GM18511 (cell line): ENCODE measurements at regions not wholly inside any gene's neighbourhood (a gene's known extent, or its start where the extent isn't known, plus 50 kb on each side); places are given as distances from the start of the nearest gene placed in this dataset.
"Not testable (repeated sequence)": the region's sequence is repeated elsewhere in the genome, so short reads cannot be mapped to it uniquely, and the experiment has no call there.

ENCODE experiments used
- ATAC-seq: cut with Tn5 transposase; IDR thresholded peaks from one replicate; pipeline ENCODE4 v1.9.1; 2021; ENCODE audit warnings: mild to moderate bottlenecking, moderate library complexity; ENCODE audit not compliant: unreplicated experiment

DNA sequence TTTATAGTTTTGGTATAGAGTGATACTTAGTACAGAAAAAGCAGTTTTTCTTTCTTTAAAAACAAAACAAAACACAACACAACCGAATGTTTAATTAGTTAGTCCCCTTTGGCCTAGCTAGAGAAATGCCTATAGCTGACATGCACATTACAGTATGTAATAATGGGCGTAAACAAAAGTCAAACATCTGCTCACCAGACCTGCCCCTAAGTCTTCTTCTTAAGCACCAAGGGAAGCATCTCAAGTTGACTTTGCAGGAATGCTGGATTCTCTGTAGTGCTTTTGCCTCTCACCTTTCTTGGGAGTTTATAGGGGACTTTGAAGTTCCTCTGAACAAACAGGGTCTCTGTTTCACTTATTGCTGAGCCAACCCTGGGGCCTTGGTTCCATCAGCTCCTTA lies 143.7 kb downstream of the TM2D1 start:
- no peak for ATAC-seq

DNA sequence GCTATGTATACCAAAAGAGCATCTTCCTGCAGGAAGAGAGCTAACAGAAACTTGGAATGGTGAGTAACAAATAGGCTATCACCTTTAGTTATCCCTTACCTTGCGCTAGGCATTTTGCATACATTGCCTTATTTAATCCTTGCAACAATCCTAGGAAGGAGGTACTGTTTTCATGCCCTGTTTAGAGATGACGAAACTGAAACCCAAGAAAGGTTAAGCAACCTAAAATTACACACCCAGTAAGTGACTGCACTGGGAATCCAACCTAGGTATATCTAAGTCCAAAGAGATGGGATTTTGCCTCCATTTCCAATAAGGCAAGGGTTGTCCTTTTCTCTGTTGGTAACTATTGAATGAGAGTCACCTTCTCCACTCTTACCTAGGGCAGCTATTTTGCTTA lies 144.5 kb downstream of the TM2D1 start:
- ATAC-seq = no peak

DNA sequence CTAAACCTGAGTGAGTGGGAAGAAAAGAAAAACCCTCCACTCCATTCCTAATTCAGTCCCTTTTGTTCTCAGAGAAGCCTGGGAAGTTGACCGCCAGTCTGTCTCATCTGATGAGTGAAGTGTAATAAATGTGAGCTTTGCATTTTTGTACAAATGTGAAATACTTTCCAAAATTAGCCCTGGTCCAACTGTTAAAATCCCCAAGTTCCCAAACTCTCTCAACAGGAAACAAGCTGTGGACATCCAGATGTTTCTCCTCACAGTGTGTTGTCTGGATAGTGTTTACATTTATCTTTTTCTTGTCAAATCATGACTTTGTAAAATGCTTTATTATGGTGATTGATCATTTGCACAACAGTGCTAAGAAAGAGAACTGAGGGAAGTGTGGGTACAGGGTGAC lies 145.1 kb downstream of the TM2D1 start:
- no peak for ATAC-seq

DNA sequence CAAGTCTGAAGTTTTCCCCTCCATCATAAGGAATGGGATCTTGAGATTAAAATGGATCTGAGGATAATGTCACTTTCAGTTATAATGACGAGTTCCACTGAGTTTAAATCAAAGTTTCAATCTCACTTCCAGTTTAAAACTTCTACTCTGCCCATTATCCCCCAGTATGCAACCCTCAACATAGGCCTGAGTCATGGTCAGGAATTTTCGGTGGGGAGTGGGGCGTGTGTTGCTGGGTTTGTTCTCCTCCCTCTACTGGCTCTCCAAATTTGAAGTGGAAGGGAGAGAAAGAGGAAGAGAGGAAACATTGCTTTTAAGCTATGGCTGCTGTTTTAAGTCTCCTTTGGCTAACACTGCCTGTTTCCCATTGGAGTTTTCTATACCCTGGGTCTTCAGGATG lies 152.9 kb downstream of the TM2D1 start:
- no peak for ATAC-seq

DNA sequence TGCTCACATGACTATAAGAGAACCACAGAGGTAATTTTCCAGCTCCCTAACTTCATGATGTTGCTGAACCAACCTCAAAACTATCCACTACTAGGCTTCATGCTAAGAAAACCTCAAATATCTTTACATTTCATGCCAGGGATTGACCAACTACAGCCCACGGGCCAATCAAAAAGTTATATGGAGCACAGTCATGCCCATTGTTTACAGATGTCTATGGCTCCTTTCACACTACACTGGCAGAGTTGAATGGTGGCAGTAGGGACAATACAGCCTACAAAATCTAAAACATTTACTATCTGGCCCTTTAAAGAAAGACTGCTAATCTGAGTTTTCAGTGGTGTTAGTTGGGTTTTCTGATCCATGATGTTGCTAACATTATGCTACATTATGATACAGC lies 154.8 kb downstream of the TM2D1 start:
- no peak for ATAC-seq

DNA sequence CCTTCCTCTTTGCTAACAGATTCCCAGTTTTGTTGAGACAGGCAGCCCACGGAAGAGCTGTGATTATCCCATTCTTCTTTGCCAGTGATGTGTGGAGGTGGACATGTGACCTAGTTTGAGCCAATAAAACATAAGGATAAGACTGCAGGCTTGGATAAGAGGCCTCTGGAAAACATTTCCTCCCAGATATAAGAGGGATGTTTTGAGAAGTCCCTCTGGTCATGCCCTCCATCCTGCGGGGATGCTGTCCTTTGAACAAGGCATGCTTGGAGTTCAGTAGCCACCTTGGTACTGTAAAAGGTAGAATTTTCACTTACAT lies 155.7 kb downstream of the TM2D1 start:
- no peak for ATAC-seq

DNA sequence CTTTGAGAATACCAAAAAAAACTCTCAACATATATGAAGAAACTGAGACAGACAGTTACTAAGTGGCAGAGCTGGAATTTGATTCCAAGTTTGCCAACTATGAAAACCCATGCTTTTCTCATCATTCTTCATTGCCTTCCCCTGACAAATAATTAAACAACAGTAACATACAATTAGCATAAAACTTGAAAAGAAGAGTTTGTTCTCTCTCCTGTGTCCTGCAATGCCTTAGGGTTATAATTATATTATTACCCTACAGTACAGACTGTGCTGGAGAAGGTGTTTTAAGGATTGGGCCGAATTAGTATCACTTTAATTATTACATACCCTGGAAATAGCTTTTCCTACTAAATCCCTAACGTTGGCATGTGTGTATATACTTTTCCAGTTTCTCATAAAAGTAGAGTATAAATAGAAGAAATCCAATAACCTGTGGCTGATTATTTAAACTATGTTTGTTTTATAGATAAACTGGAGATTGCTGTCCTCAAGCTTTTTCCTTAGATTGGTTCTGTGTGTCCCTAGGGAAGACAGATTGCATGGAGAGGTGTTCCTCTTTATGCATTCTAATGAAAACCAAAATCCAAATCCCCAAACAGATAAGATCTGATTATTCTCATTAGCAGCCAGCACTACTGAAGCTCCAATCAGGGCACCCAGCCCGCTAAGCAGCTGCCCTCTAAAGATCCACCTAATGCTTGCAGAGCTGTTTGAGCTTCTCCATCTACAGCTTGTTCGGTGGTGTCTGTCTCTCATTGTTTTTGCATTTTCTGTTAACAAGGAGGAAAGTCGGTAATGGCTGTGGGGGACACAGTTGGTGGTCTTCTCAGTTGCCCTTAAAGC lies 156.3 kb downstream of the TM2D1 start:
- ATAC-seq = no peak

DNA sequence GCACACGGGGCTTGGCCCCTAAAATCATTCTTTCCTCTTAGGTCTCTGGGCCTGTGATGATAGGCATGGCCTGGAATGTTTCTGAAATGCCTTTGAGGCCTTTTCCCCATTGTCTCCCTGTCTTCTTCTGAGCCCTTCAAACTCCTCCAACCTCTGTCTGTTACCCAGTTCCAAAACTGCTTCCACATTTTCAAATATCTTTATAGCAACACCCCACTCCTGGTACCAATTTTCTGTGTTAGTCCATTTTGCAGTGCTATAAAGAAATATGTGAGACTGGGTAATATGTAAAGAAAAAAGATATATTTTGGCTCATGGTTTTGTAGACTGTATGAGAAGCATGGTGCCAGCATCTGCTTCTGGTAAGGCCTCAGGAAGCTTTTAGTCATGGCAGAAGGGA lies 158.8 kb downstream of the TM2D1 start:
- ATAC-seq = no peak

DNA sequence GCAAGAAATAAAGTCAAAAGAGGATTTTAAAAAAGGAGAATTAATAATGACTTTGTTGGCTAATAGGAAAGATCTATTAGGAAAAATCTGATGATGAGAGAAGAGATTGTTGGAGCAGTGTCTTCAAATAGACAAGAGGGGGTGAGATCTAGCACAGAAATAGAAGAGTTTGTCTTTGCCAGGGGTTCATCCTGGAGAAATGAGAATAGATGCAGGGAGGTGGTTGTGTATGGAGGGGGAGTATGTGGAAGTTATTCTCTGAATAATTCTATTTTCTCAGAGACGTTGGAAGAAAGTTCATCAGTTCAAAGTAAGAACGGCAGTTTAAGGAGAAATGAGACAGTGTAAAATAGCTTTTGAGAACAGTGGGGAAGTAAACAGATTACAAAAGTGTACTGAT lies 161.3 kb downstream of the TM2D1 start:
- no peak for ATAC-seq

DNA sequence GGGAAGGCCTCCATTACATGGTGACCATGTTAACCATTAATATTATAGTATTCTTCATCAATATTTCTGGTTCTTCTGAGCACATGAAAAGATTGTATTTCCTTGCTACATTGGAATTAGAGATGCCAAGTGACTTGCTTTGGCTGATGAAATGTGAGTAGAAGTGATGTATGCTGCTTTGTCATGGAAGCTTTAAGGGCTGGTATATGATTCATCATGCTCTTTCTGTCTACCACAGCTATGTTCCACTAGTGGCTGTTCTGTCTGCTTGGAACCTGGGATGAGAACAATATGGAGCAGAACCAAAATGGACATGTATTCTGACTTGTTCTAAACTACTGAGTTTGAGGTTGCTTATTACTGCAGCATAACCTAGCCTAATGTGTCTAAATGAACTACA lies 163.3 kb downstream of the TM2D1 start:
- no peak for ATAC-seq

DNA sequence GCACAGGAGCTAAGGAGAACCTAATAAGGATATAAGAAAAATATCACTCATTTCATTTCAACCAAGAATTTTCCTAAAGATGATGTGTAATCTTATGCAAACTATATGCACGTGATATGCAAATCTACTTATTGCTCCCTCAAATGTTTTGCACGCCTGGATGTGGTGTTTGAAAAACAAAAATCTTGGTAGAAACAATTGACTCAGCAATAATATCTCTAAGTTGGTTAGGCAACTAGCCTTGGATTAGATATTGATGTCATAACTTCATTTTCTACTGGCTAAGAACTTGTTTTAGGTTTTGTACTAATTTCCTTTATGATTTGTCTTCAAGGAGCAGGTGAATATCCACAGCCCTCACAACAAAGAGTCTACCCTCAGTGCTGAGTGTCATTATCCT lies 164.6 kb downstream of the TM2D1 start:
- no peak for ATAC-seq

DNA sequence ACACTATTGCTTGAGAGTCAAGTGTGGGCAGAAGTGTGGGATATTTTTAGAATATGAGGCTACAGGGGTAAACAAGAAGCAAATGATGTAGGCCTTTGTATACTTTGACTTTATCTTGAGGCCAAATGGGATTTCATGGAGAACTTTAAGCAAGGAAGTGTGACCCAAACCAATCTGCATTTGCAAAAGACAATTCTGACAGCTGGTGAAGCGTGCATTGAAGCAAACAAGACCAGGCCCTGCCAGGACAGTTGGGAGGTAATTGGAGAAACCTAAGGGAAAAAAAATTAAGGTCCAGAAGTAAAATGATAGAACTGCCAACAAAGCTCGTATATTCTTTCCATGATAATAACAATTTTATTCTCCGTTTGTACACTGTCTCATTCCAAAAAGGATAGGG lies 168.3 kb downstream of the TM2D1 start:
- no peak for ATAC-seq

DNA sequence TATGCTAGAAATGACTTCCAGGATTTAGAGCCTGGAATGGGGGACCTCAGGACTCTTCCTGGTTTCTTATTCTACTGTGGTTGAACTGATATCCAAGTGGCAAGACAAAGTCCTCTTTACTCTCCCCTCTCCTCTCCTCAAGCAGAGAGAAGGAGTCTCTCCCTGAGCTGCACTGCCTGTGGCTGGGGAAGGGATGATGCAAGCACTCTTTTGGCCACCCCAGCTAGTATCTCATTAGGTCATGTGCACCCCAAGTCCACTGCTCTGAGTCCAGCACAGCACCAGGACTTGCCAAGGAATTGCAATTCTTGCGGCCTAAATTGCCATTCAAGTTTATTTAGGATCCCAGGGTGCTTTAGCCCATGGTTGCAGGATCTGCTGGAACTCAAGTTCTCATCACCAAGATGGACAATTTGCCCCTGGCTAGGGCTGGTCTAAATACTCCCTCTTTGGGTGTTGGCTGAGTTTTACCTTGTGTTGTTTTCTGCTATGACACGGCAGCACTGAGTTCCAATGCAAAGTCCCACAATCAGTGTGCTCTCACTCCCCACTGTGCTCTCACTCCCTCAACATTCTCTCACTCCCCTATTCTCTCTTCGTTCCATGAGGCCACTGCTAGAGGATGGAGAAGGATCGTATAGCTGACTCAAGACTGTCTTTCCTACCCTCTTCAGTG lies 172.2 kb downstream of the TM2D1 start:
- ATAC-seq = no peak

DNA sequence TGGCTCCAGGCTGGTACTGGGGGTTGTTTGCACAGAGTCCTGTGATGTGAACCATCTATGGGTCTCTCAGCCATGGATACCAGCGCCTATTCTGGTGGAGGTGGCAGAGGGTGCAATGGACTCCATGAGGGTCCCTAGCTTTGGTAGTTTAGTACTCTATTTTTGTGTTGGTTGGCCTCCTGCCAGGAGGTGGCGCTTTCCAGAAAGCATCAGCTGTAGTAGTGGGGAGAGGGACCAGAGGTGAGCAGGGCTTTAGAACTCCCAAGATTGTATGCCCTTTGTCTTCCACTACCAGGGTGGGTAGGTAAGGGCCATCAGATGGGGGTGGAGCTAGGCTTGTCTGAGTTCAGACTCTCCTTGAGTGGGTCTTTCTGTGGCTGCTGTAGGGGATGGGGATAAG lies 177.6 kb downstream of the TM2D1 start:
- not testable (repeated sequence) for ATAC-seq

DNA sequence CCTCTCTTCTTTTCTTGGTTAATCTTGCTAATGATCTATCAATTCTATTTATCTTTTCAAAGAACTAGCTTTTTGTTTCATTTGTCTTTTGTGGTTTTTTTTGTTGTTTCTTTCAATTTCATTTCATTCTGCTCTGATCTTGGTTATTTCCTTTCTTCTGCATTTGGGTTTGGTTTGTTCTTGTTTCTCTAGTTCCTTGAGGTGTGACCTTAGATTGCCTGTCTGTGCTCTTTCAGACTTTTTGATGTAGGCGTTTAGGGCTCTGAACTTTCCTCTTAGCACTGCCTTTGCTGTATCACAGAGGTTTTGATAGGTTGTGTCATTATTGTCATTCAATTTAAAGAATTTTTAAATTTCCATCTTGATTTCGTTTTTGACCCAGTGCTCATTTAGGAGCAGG lies 180.1 kb downstream of the TM2D1 start:
- ATAC-seq = not testable (repeated sequence)

DNA sequence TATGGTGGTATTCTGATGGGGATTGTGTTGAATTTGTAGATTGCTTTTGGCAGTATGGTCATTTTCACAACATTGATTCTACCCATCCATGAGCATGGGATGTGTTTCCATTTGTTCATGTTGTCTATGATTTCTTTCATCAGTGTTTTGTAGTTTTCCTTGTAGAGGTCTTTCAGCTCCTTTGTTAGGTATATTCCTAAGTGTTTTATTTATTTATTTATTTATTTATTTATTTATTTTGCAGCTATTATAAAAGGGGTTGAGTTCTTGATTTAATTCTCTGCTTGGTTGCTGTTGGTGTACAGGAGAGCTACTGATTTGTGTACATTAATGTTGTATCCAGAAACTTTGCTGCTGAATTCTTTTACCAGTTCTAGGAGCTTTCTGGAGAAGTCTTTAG lies 181.4 kb downstream of the TM2D1 start:
- ATAC-seq = not testable (repeated sequence)

DNA sequence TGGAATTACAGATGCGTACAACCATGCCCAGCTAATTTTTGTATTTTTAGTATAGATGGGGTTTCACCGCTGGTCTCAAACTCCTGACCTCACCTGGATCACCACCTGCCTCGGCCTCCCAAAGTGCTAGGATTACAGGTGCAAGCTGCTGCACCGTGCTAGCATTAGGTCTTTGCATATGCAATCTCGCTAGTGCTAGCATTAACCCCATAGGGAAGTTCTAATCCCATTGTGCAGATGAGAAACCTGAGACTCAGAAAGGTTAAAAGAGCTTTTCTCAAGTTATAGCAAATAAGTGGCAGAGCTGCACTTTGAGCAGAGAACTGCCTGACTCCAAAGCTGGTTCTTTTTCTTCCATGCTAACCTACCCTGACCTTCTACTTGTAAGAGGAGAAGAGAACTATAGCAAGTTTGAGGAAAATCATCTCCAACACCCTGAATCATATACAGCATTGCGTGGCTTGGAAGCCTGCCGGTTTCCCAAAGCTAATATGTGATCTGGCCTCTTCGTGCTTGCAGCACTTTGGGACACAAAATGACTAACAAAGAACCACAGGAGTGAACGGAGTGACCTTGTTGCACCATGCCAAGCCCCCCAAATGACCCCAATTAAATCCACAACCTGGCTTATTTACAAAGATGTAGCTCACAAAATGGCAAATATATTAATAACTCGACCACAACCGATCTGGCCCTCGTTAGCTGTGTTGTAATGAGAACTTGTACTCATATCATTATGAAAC lies 185.1 kb downstream of the TM2D1 start:
- no peak for ATAC-seq

DNA sequence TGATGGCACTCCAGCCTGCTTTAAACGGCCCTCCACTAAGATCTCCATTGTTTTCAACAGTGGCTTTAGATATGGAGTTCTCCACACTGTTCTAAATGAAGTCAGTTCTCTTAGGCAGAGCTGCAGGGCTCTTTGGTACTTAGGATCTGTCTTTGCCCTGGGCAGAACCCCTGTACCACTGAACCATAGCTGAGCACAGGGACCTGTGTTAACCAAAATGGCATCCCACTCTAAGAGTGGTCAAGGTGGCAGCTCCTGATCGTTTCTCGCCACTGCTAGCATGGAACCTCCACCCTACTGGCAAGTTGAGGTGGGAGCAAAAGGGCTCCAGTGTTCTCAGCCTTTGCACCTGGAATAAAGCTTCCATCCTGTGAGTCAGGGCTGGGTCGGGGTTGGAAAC lies 186.7 kb downstream of the TM2D1 start:
- ATAC-seq = no peak

DNA sequence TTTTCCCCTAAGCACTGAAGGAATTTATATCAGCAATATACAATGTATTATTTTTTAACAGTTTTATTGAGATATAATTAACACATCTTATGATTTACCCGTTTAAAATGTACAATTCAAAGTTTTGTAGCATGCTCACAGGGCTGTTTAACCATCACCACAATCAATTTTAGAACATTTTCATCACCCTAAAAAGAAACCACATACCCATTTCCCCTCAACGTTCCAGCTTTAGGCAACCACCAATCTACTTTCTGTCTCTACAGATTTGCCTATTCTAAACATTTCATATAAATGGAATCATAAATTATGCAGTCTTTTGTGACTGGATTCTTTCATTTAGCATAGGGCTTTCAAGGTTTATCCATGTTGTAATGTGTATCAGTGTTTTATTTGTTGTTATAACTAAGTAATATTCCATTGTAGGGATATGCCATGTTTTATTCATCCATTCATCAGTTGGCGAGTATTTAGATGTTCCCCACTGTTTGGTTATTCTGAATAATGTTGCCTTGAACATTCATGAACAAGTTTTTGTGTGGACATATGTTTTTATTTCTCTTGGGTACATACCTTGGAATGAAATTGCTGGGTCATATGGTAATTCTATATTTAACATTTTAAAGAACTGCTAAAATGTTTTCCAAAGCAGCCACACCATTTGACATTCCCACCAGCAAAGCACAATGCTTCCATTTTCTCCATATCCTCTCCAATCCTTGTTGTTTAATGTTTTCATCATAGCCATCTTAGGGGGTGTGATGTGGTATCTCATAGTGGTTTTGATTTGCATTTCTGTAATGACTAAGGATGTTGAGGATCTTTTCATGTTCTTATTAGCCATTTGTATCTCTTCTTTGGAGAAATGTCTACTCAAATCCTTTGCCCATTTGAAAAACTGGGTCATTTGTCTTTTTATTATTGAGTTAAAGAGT lies 188.5 kb downstream of the TM2D1 start:
- ATAC-seq = no peak

DNA sequence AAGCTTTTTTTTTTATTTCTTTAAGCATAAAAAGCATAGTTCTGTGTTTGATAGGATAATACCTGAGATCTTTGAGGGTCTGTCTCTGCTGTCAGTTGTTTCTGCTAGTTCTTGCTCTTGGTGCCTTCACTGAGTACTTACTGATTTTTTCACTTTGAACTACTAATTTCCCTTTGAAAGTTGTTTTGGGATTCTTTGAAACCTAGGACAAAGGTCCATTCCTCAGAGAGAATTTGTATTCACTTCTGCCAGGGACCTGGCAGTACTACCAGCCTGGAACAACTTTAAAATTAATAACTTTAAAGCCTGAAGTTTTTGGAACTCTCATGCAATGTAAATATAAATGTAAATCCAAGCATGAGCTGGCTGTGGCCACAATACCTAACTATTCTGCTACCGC lies 190.1 kb downstream of the TM2D1 start:
- ATAC-seq = no peak

DNA sequence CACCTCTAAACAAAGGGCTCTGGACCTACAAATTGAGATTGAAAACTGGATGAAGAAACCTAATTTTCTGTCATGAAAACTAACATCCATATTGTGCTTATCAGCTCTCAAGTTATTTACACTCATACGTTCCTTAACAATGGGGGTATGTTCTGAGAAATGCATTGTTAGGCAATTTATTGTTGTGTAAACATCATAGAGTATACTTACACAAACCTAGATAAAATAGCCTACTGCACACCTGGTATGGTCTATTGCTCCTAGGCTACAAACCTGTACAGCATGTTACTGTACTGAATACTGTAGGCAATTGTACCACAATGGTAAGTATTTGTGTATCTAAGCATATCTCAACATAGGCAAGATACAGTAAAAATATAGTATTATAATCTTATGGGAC lies 191.4 kb downstream of the TM2D1 start:
- ATAC-seq = no peak
